A673 (cell line): ENCODE measurements at regions not wholly inside any gene's neighbourhood (a gene's known extent, or its start where the extent isn't known, plus 50 kb on each side); places are given as distances from the start of the nearest gene placed in this dataset.

Experiments used
- BruUV-seq: library from RNA; stranded (reverse); fragments of 400-500 nt; replicated peaks from 2 replicates; lab custom pipeline; 2021; lab: Mats Ljungman, UMichigan
- CTCF ChIA-PET: fragments of 300-600 bp; sonication (Branson Sonifier 250); formaldehyde crosslinking; loops from one replicate; lab custom pipeline; 2022; ENCODE audit warnings: antibody characterized with exemption; lab: Charles Lee
- POLR2A ChIA-PET: fragments of 300-600 bp; sonication (Branson Sonifier 250); formaldehyde crosslinking; loops from one replicate; lab custom pipeline; 2022; ENCODE audit warnings: antibody characterized with exemption; ENCODE audit not compliant: low non-redundant PET; lab: Charles Lee
- DNase-seq: peaks from one replicate; pipeline ENCODE4 v3.0.0-alpha.2; 2015; ENCODE audit warnings: low spot score
- H3K27ac ChIP-seq: fragments of 200-600 bp; sonication (generic); 2 replicates; pipeline ENCODE4 v1.5.1; 2016; ENCODE audit warnings: mixed run types, low read depth, mild to moderate bottlenecking, mixed read lengths, antibody characterized with exemption, low read length; ENCODE audit not compliant: poor library complexity, severe bottlenecking
- H3K27me3 ChIP-seq: fragments of 200-600 bp; sonication (generic); replicated peaks from 2 replicates; pipeline ENCODE4 v1.6.1; 2017; ENCODE audit warnings: mixed run types, low read depth, mild to moderate bottlenecking, mixed read lengths, antibody characterized with exemption, low read length; ENCODE audit not compliant: insufficient read depth, poor library complexity
- H3K36me3 ChIP-seq: fragments of 200-600 bp; sonication (generic); 2 replicates; pipeline ENCODE4 v1.6.1; 2016; ENCODE audit warnings: mixed run types, mild to moderate bottlenecking, mixed read lengths, antibody characterized with exemption, low read length; ENCODE audit not compliant: insufficient read depth, poor library complexity, severe bottlenecking
- H3K4me1 ChIP-seq: fragments of 200-600 bp; sonication (generic); 2 replicates; pipeline ENCODE4 v1.6.1; 2017; ENCODE audit warnings: mixed run types, mild to moderate bottlenecking, mixed read lengths, antibody characterized with exemption, low read length; ENCODE audit not compliant: insufficient read depth, poor library complexity, severe bottlenecking
- H3K4me3 ChIP-seq: fragments of 200-600 bp; sonication (generic); 2 replicates; pipeline ENCODE4 v1.5.1; 2016; ENCODE audit warnings: low read depth, mixed run types, mild to moderate bottlenecking, mixed read lengths, low read length; ENCODE audit not compliant: poor library complexity, severe bottlenecking
- H3K9me3 ChIP-seq: fragments of 200-600 bp; sonication (generic); 2 replicates; pipeline ENCODE4 v1.6.1; 2016; ENCODE audit warnings: mixed run types, low read depth, mild to moderate bottlenecking, mixed read lengths, antibody characterized with exemption, low read length; ENCODE audit not compliant: poor library complexity, severe bottlenecking
- CTCF ChIP-seq: fragments of 300-800, 200-600 bp; sonication (generic); conservative IDR thresholded peaks from 2 replicates; pipeline ENCODE4 v1.5.1; 2017; ENCODE audit warnings: low read depth, mild to moderate bottlenecking, antibody characterized with exemption, low read length, moderate library complexity, mixed read lengths
- EZH2 ChIP-seq: fragments of 200-600 bp; sonication (generic); IDR thresholded peaks from 2 replicates; pipeline ENCODE4 v1.6.1; 2017; ENCODE audit warnings: borderline replicate concordance, low read depth, mild to moderate bottlenecking, mixed read lengths, antibody characterized with exemption, low read length; ENCODE audit not compliant: poor library complexity, severe bottlenecking
- intact Hi-C: fragments of 100-400 bp; cut with micrococcal nuclease; formaldehyde crosslinking; loops from one replicate; pipeline ENCODE4 v1.10.0; 2022; ENCODE audit not compliant: unreplicated experiment

DNA sequence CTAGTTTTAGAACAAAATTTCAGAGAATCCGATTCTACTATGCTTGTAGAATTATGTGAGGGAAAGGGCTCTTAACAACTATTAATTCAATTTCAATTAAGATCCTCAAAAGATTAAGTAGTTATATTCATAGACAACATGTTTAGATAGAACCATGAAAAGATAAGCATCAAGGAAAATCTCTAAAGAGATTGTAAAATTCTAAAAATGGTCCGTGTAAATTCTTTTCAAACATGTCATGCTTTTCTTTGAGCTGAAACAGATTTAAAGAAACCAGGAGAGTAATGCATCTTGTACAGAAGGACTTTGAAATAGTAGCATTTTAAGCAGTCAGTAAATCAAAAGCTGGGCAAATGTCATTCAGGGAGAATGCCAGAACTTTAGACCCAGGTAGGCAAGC is 1080.6 kb upstream of the B3GALT2 start:
- no TSS peak for BruUV-seq
- intact Hi-C loops, result no loop called here
- ChIA-PET CTCF (no interaction called here), POLR2A (no interaction called here)
- Histone ChIP-seq H3K36me3 (no peaks in the 10 kb centered on the region), H3K27ac (no peak overlapping the region), H3K4me3 (no peak overlapping the region), H3K9me3 (no peaks in the 10 kb centered on the region), H3K27me3 (no peaks in the 10 kb centered on the region), H3K4me1 (no peaks in the 10 kb centered on the region)
- TF ChIP-seq EZH2 (no peak), CTCF (no peak)
- no peak for DNase-seq

DNA sequence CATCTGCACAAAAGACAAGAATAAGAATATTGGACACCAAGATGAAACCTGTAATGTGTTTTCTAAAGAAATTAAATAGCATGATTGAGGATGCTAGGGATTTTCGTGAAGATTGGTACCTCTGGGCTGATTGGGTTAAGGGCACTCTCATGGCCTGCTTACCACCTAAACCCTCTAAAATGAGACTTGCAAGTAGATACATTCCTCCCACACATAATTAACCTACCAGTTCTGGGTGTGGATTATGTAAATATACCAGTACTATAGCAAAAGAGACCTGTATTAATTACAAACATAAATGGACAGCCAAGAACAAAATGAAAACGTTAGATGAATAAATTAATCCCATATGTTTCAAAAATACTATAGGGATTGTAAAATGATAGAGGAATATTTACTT is 1069.6 kb upstream of the B3GALT2 start:
- no peaks in the 10 kb centered on the region for H3K36me3 ChIP-seq
- no peaks in the 10 kb centered on the region for H3K4me1 ChIP-seq
- BruUV-seq, result no TSS peak
- DNase-seq, result no peak
- H3K27me3 ChIP-seq, result no peaks in the 10 kb centered on the region
- H3K9me3 ChIP-seq, result no peaks in the 10 kb centered on the region
- POLR2A ChIA-PET, result no interaction called here
- TF ChIP-seq EZH2, result no peak
- TF ChIP-seq CTCF, result no peak
- H3K27ac ChIP-seq, result no peak overlapping the region
- intact Hi-C loops, result no loop called here
- CTCF ChIA-PET, result no interaction called here
- no peak overlapping the region for H3K4me3 ChIP-seq

GRCh38 chr1:194252199-194252598 is 1065.8 kb upstream of the B3GALT2 start:
- no peak for DNase-seq
- intact Hi-C loops, result no loop called here
- ChIA-PET POLR2A (no interaction called here), CTCF (no interaction called here)
- no peaks in the 10 kb centered on the region for H3K4me1 ChIP-seq
- no peaks in the 10 kb centered on the region for H3K27me3 ChIP-seq
- H3K36me3 ChIP-seq, result no peaks in the 10 kb centered on the region
- TF ChIP-seq CTCF (no peak), EZH2 (no peak)
- H3K4me3 ChIP-seq, result no peak overlapping the region
- BruUV-seq, result no TSS peak
- H3K9me3 ChIP-seq, result no peaks in the 10 kb centered on the region
- H3K27ac ChIP-seq, result no peak overlapping the region
